ENCODE measurements at regions not wholly inside any gene's neighbourhood (a gene's known extent, or its start where the extent isn't known, plus 50 kb on each side); places are given as distances from the start of the nearest gene placed in this dataset.
"Not testable (repeated sequence)": the region's sequence is repeated elsewhere in the genome, so short reads cannot be mapped to it uniquely, and the experiment has no call there.

- peak; percentile 43 for DNase-seq
Observed at GRCh38 chr3:87792534-87793336, 266.1 kb downstream of the CGGBP1 start, which contains the start of gene HTR1F. Gene HTR1F (plus strand): TSS chr3:87792706.

GRCh38 chr3:87792198-87792533 is 266.6 kb downstream of the CGGBP1 start:
- DNase-seq = no peak

- no peak for DNase-seq
Observed at GRCh38 chr3:87791248-87792027, 267.4 kb downstream of the CGGBP1 start.

- DNase-seq = not testable (repeated sequence)
Observed at GRCh38 chr3:87789049-87789448, 269.8 kb downstream of the CGGBP1 start.

GRCh38 chr3:87788516-87788915 is 270.3 kb downstream of the CGGBP1 start:
- DNase-seq = peak; percentile 68

- DNase-seq = no peak
Observed at GRCh38 chr3:87780811-87781210, 278.0 kb downstream of the CGGBP1 start.

- DNase-seq = no peak
Observed at GRCh38 chr3:87778876-87779275, 279.9 kb downstream of the CGGBP1 start.

GRCh38 chr3:87771337-87772192 is 287.2 kb downstream of the CGGBP1 start:
- DNase-seq = no peak

GRCh38 chr3:87766721-87767120 is 292.1 kb downstream of the CGGBP1 start:
- no peak for DNase-seq

- no peak for DNase-seq
Observed at GRCh38 chr3:87765256-87765655, 293.5 kb downstream of the CGGBP1 start.

- no peak for DNase-seq
Observed at GRCh38 chr3:87761795-87762194, 297.0 kb downstream of the CGGBP1 start.

- DNase-seq = no peak
Observed at GRCh38 chr3:87761341-87761740, 297.5 kb downstream of the CGGBP1 start.

- no peak for DNase-seq
Observed at GRCh38 chr3:87756616-87757015, 302.2 kb downstream of the CGGBP1 start.

- no peak for DNase-seq
Observed at GRCh38 chr3:87755852-87756251, 303.0 kb downstream of the CGGBP1 start.

- no peak for DNase-seq
Observed at GRCh38 chr3:87742250-87742649, 316.6 kb downstream of the CGGBP1 start.

GRCh38 chr3:87740894-87741293 is 317.9 kb downstream of the CGGBP1 start:
- not testable (repeated sequence) for DNase-seq

- not testable (repeated sequence) for DNase-seq
Observed at GRCh38 chr3:87737817-87738216, 321.0 kb downstream of the CGGBP1 start.

GRCh38 chr3:87733671-87734367 is 325.0 kb downstream of the CGGBP1 start:
- no peak for DNase-seq

GRCh38 chr3:87732294-87732693 is 326.5 kb downstream of the CGGBP1 start:
- DNase-seq = no peak

GRCh38 chr3:87727783-87728182 is 331.0 kb downstream of the CGGBP1 start:
- no peak for DNase-seq

GRCh38 chr3:87719060-87719459 is 339.7 kb downstream of the CGGBP1 start:
- DNase-seq = no peak

GRCh38 chr3:87710511-87710910 is 348.3 kb downstream of the CGGBP1 start:
- no peak for DNase-seq

- no peak for DNase-seq
Observed at GRCh38 chr3:87710028-87710427, 348.8 kb downstream of the CGGBP1 start.

All from NCI-H226 (cell line).